ENCODE measurements at regions not wholly inside any gene's neighbourhood (a gene's known extent, or its start where the extent isn't known, plus 50 kb on each side); places are given as distances from the start of the nearest gene placed in this dataset.

- DNase-seq = no peak
These were observed 76.5 kb upstream of the ADRB1 start for GRCh38 chr10:113967126-113967525.

- DNase-seq = no peak
These were observed 73.0 kb upstream of the ADRB1 start for GRCh38 chr10:113970641-113971040.

GRCh38 chr10:113971349-113971973 is 72.2 kb upstream of the ADRB1 start:
- DNase-seq = no peak

DNA sequence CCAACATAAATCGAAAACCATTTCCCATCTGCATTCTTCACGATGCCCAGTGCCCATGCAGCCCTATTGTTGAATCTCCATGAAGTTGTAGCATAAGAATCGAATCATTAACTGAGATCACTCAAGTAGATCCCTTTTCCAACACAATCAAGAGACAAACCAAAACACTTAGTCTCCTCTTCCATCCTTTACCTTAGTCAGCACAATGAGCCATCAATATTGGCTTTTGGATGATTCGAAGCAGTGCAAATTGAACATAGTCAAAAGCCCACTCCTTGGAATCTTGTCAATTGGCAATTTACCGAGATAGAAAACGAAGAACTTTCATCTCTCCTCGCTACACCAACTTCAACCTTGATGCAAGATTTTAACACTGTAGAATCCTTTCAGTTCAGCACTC is 66.5 kb upstream of the ADRB1 start:
- DNase-seq = no peak

DNA sequence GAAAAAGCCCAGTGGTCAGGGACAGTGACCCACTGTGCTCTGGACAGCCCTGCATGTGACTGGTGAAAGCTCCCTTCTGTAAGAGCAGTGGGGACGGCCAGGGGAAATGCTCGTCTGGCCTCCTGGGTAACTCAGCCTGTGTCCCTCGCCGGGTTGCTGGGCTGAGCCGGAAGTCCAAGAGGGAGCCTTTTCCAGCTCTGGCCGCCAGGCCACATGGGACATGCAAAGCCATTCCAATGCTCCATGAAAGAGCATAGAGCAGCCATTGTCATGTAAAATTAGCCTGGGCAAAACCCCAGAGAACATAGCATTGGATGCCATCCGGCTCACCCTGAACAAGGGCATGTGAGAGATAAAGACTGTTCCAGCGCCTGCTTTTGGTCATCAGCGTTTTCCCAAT is 64.9 kb upstream of the ADRB1 start:
- DNase-seq = no peak

- no peak for DNase-seq
These were observed 64.3 kb upstream of the ADRB1 start for GRCh38 chr10:113979409-113979808.

DNA sequence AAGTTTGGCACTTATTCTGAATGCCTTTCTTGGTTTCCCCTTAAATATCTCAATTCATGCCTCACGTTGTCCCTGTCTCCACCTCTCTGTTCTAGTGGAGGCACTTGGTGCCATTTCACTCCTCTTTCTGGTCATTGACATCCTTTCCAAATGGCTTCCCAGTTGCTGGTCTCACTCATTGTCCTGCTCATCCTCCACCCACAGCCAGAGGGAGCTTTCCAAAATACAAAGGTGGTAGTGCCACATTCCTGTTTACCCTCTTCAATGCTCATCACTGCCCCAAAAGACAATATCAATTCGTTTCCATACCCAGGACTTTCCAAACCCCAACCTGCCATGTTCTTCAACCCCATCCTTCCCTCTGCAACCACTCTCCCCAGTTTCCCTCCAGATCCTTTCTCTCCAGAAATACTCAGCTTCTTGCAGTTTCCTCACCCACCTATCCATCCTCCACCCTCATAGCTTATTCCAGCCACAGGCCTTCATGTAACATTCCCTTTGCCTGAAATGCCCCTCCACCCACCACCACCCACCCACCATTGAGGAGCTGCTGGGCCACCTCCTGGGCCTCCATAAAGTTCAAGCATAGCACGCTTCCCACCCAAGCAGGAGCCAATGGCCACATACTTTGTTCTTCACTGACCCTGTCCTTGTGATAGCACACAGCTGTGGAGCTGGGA is 63.1 kb upstream of the ADRB1 start:
- no peak for DNase-seq

GRCh38 chr10:113982296-113982695 is 61.4 kb upstream of the ADRB1 start:
- DNase-seq = no peak

DNA sequence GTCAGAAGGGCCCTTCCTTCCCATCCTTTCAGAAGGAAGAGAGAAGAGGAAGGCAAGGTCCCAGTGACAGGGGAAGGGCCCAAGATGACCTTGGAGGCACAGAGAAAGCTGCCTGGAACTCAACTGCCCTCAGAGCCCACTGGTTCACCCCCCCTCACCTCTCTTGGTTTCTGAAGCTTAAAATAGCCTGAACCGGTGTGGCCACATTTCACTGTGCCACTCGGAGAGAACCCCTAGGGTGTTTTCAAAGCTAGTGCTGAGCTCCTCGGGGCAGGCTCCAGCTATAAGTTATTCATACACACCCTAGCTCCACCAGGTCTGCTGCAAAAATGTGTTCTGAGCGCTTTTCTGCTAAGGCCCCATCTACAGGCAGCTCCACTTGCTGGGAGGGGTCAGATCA is 60.9 kb upstream of the ADRB1 start:
- DNase-seq = no peak

DNA sequence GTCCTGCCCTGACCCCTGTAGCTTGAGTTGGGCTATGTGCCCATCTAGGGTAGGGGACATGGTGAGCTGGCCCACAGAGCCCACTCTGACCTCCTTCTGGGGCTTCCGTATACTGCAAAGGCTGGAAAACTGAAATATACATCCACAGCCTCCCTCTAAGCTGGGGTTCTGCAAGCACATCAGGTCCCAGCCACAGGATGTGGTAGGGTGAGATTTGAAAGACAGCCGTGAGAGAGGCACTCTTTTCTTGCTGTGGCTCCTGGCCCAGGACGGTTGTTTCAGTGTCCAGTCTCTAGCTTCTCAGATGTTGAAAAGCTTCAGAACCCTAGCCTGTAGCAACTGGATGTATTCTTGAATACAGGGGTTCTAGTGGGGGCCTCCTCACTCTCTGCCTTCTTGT is 60.1 kb upstream of the ADRB1 start:
- DNase-seq = no peak

GRCh38 chr10:113985297-113985844 is 58.3 kb upstream of the ADRB1 start:
- no peak for DNase-seq

- DNase-seq = no peak
These were observed 57.4 kb upstream of the ADRB1 start for GRCh38 chr10:113986316-113986715.

DNA sequence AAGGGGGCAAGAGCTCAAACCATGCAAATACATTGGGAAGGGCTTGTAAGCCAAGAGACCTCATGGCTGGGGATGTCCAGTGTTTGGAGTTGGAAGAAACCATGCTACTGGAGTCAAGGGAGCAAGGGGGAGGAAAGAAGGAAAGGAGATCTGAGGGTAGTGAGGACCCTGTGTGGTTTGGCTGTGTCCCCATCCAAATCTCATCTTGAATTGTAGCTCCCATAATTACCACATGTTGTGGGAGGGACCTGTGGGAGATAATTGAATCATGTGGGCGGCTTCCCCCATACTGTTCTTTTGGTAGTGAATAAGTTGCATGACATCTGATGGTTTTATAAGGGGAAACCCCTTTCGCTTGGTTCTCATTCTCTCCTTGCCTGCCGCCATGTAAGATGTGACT is 56.5 kb upstream of the ADRB1 start:
- no peak for DNase-seq

GRCh38 chr10:113987805-113988204 is 55.9 kb upstream of the ADRB1 start:
- no peak for DNase-seq

- DNase-seq = no peak
These were observed 55.1 kb upstream of the ADRB1 start for GRCh38 chr10:113988535-113988934.

DNA sequence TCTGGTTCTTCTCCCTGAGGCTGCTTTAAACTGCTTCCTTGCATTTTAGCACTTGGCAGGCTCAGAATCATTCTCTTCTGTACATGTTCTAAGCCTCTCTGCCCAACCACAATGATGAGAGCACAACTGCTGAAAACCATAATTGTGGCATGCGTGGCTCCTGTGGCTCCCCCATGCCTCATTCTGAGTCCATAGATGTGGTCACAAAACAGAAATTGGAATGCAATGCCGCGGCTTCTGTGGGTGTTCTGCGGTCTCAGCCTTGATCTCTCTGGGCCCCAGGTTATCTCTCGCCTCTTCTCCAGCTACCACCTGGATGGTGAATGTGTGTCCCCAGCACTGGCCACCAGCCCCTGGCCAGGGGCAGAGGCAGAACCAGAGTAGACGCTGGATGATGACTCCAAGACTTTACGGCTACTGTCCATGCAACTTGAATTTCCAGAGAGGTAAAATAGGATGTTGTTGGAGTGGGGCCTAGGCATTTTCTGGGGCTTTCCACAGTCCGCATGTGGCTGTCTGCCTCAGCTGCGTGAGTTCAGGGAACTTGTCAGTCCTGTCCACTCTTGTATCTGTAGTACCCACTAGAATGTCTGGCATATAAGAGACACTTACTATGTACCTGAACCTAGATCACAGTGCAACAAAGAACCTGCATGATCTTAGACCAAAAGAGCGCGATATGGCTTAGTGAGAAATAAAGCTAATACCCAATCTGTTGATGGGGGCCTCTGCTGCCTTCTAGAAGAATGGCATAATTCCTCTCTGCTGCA is 52.4 kb upstream of the ADRB1 start:
- peak; percentile 51 for DNase-seq

- peak; percentile 39 for DNase-seq
These were observed 51.1 kb upstream of the ADRB1 start for GRCh38 chr10:113992471-113993011.

- peak; percentile 67 for DNase-seq
These were observed 50.1 kb upstream of the ADRB1 start for GRCh38 chr10:113993489-113993991.

Data from femur (tissue), 1 donor.